ENCODE measurements at regions not wholly inside any gene's neighbourhood (a gene's known extent, or its start where the extent isn't known, plus 50 kb on each side); places are given as distances from the start of the nearest gene placed in this dataset.

DNA sequence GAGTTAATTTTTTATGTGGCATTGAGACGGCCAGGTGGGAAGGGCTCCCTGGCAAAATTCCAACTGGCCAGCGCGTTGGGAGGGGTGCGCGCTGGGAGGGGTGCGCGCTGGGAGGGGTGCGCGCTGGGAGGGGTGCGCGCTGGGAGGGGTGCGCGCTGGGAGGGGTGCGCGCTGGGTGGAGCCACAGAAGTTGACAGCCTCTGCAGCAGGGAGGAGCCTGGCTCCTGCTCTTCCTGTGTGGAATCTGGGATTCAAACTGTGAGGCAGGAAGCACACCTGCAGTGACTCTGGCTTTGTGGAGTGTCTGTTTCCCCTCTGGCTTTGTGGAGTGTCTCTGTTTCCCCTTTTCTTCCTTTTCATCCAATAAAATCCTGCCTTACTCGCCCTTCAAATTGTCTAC, 147.9 kb upstream of the CBLN2 start:
- DNase-seq (ENCODE audit: low spot score) = no peak

GRCh38 chr18:72687736-72688135, 143.6 kb upstream of the CBLN2 start:
- no peak for DNase-seq (ENCODE audit: low spot score)

DNA sequence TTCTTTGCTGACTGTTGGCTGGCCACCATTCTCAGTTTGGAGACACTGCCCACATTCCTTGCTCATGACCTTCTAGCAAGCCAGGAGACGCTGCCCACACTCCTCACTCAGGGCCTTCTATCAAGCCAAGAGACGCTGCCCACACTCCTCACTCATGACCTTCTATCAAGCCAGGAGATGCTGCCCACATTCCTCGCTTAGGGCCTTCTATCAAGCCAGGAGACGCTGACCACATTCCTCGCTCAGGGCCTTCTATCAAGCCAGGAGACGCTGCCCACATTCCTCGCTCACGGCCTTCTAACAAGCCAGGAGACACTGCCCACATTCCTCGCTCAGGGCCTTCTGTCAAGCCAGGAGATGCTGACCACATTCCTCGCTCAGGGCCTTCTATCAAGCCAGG, 131.3 kb upstream of the CBLN2 start:
- DNase-seq (ENCODE audit: low spot score) = no peak

GRCh38 chr18:72674710-72675109, 130.6 kb upstream of the CBLN2 start:
- DNase-seq (ENCODE audit: low spot score) = no peak

DNA sequence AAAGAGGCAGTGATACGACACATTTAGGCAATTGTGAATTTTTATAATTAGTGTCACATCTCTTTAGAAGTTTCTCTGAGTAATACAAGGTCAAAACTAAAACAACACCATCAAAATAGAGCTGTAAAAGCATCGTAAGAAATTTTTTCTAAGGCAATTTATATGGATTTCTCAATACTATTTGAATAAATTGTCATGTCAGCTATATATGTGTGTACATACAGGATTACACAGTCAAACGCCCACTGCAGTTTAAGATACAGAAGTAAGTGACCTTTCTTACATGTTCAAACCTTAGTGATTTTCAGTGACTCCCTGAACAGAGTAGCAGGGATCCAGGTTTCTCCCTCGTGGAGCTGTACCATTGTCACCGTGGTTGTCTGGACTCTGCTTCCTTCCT, 129.1 kb upstream of the CBLN2 start:
- no peak for DNase-seq (ENCODE audit: low spot score)

DNA sequence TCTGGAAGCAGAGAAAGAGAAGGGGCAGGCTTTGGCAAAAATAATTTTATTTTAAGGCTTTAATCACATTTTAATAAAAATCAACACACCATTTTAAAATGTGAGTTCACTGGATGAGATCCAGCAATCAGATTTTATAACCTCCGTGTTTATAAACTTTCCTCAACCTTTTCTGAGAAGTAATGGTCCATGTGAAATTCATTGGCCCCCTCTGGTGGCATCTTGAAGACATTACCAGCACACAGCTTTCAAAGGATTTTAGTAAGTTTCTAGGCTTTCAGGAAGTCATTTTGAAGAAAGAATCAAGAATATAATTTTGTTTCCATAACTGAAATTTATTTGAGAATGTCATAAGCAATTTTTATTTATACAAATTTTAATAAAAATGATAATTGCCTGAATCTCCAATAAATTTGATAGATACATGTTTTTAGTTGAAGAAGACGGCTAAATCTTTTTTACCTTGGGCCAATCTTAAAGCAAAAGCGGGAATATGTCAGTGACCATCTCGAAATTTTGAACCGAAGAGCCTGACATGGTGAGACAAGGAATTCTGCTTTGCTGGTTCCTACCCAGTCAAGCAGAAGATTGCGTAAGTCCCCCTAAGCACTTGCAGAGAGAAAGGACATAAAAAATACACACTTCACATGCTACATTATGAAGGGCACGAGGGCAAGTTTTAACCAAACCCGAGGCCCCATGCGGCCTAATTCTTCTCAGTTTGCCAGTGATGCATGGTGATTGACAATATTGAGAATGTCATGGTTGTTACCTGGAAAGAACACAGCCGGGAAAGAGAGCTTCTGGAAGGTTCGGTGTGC, 128.4 kb upstream of the CBLN2 start:
- no peak for DNase-seq (ENCODE audit: low spot score)

DNA sequence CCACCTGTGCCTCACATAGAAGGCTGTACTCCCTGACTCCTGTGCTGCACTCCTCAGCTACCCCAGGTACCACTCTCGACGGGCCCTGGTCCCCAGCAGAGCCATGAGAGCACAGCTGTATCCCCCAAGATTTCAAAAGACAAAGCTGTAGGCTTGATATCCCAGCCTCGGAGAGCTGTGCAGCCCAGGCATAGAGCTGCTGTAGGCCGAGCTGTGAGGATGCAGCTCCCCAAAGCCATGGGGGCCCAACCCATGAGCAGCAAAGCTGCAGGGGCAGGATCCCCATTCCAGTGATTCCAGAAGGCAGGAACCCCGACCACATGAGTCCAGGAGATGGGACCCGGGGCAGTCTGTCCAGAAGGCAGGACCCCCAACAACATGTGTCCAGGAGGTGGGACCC, 123.8 kb upstream of the CBLN2 start:
- no peak for DNase-seq (ENCODE audit: low spot score)

DNA sequence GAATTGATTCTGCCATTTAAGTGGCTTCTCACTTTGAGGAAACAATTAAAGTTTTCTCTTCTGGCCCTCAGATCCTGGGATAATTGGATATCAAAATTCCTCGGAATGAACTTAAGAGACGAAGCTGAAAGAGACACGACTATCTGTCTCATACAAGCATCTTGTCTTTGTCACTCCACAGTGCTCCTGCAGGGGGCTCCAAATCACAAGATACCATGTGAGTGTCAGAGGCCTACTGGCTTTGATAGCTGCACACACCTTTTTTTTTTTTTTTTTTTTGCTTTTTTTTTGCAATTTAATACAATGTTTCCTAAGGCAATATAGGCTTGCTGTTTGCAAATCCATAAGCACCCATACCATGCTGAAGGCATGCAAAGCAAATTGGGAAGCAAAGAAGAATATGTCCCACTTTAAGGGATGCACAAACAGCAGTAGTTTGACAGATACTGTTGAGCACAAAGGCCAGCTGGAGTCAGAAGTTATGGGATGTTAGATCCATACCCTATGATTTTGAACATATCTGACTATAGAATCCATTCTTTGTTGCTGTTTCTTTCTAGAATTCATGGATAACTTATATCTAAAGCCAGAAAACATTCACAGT, 109.0 kb upstream of the CBLN2 start:
- peak; percentile 9 for DNase-seq (ENCODE audit: low spot score)

- no peak for DNase-seq (ENCODE audit: low spot score)
Observed at GRCh38 chr18:72651033-72651432, 106.9 kb upstream of the CBLN2 start.

GRCh38 chr18:72648481-72648960, 104.4 kb upstream of the CBLN2 start:
- no peak for DNase-seq (ENCODE audit: low spot score)

DNA sequence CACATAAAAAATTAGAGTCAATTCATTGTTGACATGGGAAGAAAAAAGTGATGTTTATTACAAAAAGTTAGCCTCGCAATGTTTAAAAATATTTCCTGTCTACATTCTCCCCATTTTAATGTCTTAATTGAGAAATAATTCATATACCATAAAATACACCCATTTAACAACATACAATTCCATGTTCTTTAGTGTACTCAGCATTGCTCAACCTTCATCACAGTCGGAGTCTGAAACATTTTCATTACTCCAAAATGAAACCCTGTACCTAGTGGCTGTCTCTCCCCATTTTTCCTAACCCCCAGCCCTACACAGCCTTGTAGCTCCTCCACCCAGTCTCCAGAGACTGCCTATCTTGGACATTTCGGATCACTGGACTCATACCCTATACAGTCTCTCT, 103.9 kb upstream of the CBLN2 start:
- DNase-seq (ENCODE audit: low spot score) = no peak

DNA sequence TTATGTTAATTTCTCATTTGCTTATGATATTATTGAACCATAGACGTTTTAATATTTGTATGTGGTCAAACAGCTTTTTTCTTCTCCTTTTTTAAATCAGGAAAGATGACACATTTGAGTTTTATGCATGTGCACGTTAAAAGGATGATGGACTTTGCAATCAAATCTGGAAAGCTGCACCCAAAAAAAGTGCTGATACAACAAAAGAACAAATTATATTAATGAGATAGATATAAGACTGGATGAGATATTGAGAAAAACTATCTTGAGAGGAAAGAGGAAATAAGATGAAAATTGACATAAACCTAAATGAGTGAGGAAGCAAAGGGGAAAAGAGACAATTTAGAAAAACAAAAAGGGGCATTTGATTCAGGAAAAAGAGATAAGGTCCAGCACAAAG, 96.4 kb upstream of the CBLN2 start:
- DNase-seq (ENCODE audit: low spot score) = no peak

DNA sequence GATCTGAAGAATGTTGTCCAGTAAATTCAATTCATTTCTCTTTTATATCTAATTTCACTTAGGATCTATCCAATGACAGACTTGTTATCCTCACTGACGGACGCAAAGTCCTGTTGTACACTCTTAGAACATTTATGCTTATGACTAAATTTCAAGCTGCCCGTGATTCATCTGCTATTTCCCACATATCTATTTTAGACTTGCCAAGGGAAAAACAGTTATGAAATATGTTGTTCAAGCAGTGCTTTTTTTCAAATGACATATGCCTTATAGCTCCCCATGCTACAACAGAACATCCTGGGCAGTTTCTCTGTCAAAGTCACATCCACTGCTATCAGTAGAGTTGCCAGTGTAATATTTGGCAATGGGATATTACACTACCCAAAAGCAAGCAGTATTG, 94.2 kb upstream of the CBLN2 start:
- DNase-seq (ENCODE audit: low spot score) = no peak

GRCh38 chr18:72637721-72638120, 93.6 kb upstream of the CBLN2 start:
- DNase-seq (ENCODE audit: low spot score) = no peak

- DNase-seq (ENCODE audit: low spot score) = no peak
Observed at GRCh38 chr18:72637299-72637698, 93.2 kb upstream of the CBLN2 start.

DNA sequence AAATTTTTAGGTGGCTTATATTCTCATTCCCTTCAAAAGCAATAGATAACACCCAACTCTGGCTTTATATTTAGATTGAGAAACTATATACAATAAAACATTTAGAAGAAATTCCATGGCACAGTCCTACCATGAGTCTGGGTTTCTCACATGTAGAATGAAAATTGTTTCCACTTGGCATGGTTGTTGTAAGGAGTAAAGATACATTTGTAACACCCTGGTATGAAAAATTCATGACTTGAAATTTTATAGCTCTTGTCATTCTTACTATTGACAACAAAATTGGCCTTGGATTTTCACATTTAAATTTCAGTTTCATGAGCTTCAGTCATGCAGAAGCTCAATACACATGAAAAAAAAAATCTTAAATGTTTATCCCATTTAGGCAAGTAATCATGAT, 92.5 kb upstream of the CBLN2 start:
- no peak for DNase-seq (ENCODE audit: low spot score)

- DNase-seq (ENCODE audit: low spot score) = no peak
Observed at GRCh38 chr18:72634500-72634899, 90.4 kb upstream of the CBLN2 start.

DNA sequence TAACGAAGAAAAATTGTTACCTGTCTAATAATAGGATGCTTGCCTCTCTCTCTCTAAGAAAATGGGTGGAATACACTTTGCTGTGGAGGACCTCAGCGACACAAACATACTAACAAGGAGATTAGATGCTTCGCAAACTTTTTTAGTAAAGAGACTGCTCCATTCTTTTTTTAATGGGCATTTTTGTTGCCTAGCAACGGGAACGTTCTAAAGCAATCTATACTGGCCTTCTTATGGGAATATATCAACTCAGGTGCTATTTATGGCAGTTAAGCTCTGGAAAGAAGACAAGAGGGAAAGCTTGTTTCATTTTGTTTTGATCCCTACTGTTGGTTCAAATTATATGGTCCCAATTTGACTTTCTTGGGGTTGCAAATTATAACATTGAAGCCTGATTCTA, 86.8 kb upstream of the CBLN2 start:
- DNase-seq (ENCODE audit: low spot score) = no peak

- no peak for DNase-seq (ENCODE audit: low spot score)
Observed at GRCh38 chr18:72623444-72623843, 79.3 kb upstream of the CBLN2 start.

GRCh38 chr18:72613534-72613930, 69.4 kb upstream of the CBLN2 start:
- DNase-seq (ENCODE audit: low spot score) = no peak

- no peak for DNase-seq (ENCODE audit: low spot score)
Observed at GRCh38 chr18:72612894-72613533, 68.9 kb upstream of the CBLN2 start.

DNA sequence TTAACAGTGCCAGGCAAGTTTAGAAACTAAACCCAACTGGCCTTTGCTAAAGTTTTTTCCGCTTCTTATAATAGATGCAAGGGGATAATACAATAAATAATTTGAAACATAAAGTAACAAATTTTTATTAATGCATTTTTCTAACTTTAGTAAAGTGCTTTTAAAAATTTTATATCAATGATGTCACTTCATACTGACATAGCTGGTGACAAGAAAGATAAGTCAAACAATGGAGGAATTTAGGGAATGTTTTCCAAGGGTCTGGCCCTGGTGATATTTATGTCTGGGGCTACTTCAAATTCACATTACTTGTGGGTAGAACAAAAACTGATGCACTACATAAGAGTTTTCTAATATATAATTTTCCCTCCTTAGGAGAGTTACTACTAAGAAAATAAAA, 61.2 kb upstream of the CBLN2 start:
- no peak for DNase-seq (ENCODE audit: low spot score)

GRCh38 chr18:72601944-72602343, 57.8 kb upstream of the CBLN2 start:
- DNase-seq (ENCODE audit: low spot score) = no peak

All from hematopoietic multipotent progenitor cell treated with erythropoietin and hydrocortisone succinate and interleukin-3 and kit ligand, for 17 days (in vitro differentiated cells).